Neutrophil (primary cell): ENCODE measurements at regions not wholly inside any gene's neighbourhood (a gene's known extent, or its start where the extent isn't known, plus 50 kb on each side); places are given as distances from the start of the nearest gene placed in this dataset.

Experiments
- H3K27ac ChIP-seq: fragments of 200-600 bp; sonication (generic); 2 replicates; pipeline ENCODE4 v1.5.1; 2016; ENCODE audit warnings: mild to moderate bottlenecking, moderate library complexity
- H3K27me3 ChIP-seq: fragments of 200-600 bp; sonication (generic); 2 replicates; pipeline ENCODE4 v1.6.0; 2016; ENCODE audit warnings: mild to moderate bottlenecking
- H3K36me3 ChIP-seq: fragments of 200-600 bp; sonication (generic); 2 replicates; pipeline ENCODE4 v1.5.1; 2017
- H3K4me1 ChIP-seq, 2 experiments: fragments of 200-600 bp in 1 of 2; sonication (generic) in 1 of 2; 1 replicate in 1 of 2; 2 replicates in 1 of 2; pipeline versions ENCODE4 v1.5.1 to v1.6.1; 2013 to 2016; ENCODE audit warnings: low read depth in 1 of 2, low read length in 1 of 2, mild to moderate bottlenecking in 1 of 2, moderate library complexity in 1 of 2; ENCODE audit not compliant: control insufficient read depth in 1 of 2, insufficient read depth in 1 of 2
- H3K4me3 ChIP-seq, 2 experiments: fragments of 200-600 bp in 1 of 2; sonication (generic) in 1 of 2; 1 replicate in 1 of 2; 2 replicates in 1 of 2; pipeline ENCODE4 v1.5.1; 2013 to 2016; ENCODE audit warnings: low read depth in 1 of 2, low read length in 1 of 2, mild to moderate bottlenecking in 1 of 2, moderate library complexity in 1 of 2
- H3K9me3 ChIP-seq: fragments of 200-600 bp; sonication (generic); 2 replicates; pipeline ENCODE4 v1.5.1; 2016
- CTCF ChIP-seq: fragments of 200-600 bp; sonication (generic); IDR thresholded peaks from 2 replicates; pipeline ENCODE4 v1.5.1; 2016; ENCODE audit warnings: antibody characterized with exemption

DNA sequence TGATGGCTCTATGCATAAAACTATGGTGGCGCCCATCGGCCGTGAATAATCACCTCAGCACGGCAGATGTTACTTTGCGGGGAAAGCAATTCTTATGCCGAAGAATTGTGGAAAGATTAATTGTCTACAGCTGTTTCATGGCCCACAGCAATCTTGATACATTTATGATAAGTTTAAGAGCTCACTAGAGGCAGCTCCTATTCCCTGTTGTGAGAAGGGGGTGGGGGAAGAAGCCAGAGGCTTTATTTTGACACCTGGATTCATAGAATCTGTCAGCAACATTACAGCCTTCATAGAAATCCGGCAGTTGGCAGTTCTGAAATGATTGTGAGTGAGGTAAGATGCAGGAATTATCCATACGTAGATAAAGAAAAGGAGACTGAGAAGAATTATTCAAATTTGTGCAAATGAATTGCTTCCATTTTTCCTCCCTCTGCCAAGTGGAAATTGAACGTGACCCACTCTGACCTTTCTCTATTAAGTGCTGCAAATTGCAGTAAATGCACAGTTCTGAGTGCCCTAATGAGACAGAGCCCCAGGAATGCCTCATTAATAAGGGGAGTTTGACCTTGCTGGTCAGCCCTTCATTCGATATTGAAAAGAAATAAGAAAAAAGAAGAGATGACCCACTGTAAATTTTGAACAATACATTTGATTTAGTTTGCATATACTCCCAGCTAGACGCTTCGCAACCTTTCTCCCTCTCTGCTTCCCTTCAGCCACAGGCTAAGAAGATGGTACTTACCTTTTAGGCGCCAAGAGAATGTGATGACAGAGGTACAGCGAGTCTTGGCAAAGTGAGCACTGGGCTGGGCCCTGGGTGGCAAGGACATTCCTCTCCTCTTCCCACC is 188.8 kb downstream of the GPAT3 start:
- Histone ChIP-seq H3K27ac (no peak overlapping the region), H3K4me3 (no peak overlapping the region), H3K27me3 (no peaks in the 10 kb centered on the region), H3K36me3 (no peaks in the 10 kb centered on the region), H3K9me3 (no peaks in the 10 kb centered on the region), H3K4me1 (no peaks in the 10 kb centered on the region)
- no peak for TF ChIP-seq CTCF

GRCh38 chr4:83723609-83724008 is 187.7 kb downstream of the GPAT3 start:
- H3K27me3 ChIP-seq, result no peaks in the 10 kb centered on the region
- no peaks in the 10 kb centered on the region for H3K9me3 ChIP-seq
- no peaks in the 10 kb centered on the region for H3K4me1 ChIP-seq
- H3K36me3 ChIP-seq, result no peaks in the 10 kb centered on the region
- TF ChIP-seq CTCF, result no peak
- no peak overlapping the region for H3K27ac ChIP-seq
- no peak overlapping the region for H3K4me3 ChIP-seq

GRCh38 chr4:83722730-83723269 is 186.9 kb downstream of the GPAT3 start:
- no peak for TF ChIP-seq CTCF
- Histone ChIP-seq H3K27ac (no peak overlapping the region), H3K36me3 (no peaks in the 10 kb centered on the region), H3K4me1 (no peaks in the 10 kb centered on the region), H3K9me3 (no peaks in the 10 kb centered on the region), H3K4me3 (no peak overlapping the region), H3K27me3 (no peaks in the 10 kb centered on the region)

DNA sequence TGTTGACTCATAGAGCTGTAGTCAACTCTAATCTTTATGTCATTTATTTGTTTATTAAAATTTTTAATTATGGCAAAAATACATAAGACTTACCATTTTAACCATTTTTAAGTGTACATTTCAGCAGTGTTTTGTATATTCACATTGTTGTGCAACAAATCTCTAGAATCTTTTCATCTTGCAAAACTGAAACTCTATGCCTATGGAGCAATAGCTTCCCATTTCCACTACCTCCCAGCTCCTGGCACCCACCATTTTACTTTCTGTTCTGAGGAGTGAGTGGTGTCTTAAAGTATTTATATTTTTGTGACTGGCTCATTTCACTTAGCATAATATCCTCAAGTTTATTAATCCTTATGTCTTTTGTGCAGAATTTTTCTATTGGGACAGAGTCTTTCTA is 181.0 kb downstream of the GPAT3 start:
- Histone ChIP-seq H3K27ac (no peak overlapping the region), H3K36me3 (no peaks in the 10 kb centered on the region), H3K4me1 (no peaks in the 10 kb centered on the region), H3K27me3 (no peaks in the 10 kb centered on the region), H3K9me3 (no peaks in the 10 kb centered on the region), H3K4me3 (no peak overlapping the region)
- TF ChIP-seq CTCF, result no peak

DNA sequence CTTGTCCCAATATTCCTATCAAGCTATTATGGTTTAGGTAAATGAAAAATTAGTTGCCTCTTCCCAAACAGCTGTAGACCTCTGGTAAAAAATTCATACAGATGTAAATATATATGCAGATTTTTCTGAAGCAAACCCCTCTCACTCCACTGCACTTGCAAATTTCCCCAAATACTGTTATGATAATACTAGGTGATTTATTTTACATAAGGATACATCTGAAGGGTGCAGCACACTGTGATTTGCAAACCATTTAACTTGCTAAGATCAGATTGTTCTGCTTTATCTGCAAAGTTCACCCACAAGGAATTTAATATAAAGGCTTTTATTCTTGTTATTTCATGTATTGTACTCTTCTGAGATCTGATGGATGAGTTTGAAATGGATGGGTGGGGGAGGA is 177.0 kb downstream of the GPAT3 start:
- TF ChIP-seq CTCF, result no peak
- Histone ChIP-seq H3K4me1 (no peaks in the 10 kb centered on the region), H3K9me3 (no peaks in the 10 kb centered on the region), H3K27me3 (no peaks in the 10 kb centered on the region), H3K36me3 (no peaks in the 10 kb centered on the region), H3K27ac (no peak overlapping the region), H3K4me3 (no peak overlapping the region)
